SK-N-SH (cell line): ENCODE measurements at regions not wholly inside any gene's neighbourhood (a gene's known extent, or its start where the extent isn't known, plus 50 kb on each side); places are given as distances from the start of the nearest gene placed in this dataset.
A peak's percentile ranks its signal among the peaks of the same experiment; 100 is the strongest.

Experiments used
- CTCF ChIA-PET: fragments of 300-600, 350-600 bp; formaldehyde crosslinking; extraction: SDS; loops from one replicate; lab custom pipeline; 2021; lab: Yijun Ruan, JAX
- POLR2A ChIA-PET: fragments of 350-600 bp; sonication (Branson Sonifier 250); formaldehyde crosslinking; extraction: SDS; loops from one replicate; lab custom pipeline; 2020; ENCODE audit warnings: antibody characterized with exemption, inconsistent platforms; lab: Yijun Ruan, JAX
- DNase-seq: peaks from one replicate; pipeline ENCODE4 v3.0.0; 2012
- H2AFZ ChIP-seq: fragments of 200-600 bp; sonication (generic); 2 replicates; pipeline ENCODE4 v1.8.1; 2016; ENCODE audit warnings: antibody characterized with exemption, mild to moderate bottlenecking, low read depth
- H3F3A ChIP-seq: fragments of 200-600 bp; sonication (generic); replicated peaks from 2 replicates; pipeline ENCODE3; 2016; ENCODE audit warnings: antibody characterized with exemption, mild to moderate bottlenecking; ENCODE audit not compliant: insufficient read depth
- H3K27ac ChIP-seq, 2 experiments: fragments of 200-500 bp in 1 of 2; fragments of 200-600 bp in 1 of 2; sonication (Bioruptor generic) in 1 of 2; sonication (generic), shearing (Covaris generic) in 1 of 2; 2 replicates each; pipeline versions ENCODE4 v1.5.1 to v1.6.1; 2014 to 2016; ENCODE audit warnings: low read depth in 2 of 2, inconsistent platforms in 1 of 2, low read length in 1 of 2, mild to moderate bottlenecking in 1 of 2, mixed read lengths in 1 of 2
- H3K27me3 ChIP-seq: fragments of 200-600 bp; sonication (generic), shearing (Covaris generic); 2 replicates; pipeline ENCODE4 v1.6.1; 2016; ENCODE audit warnings: mixed run types; ENCODE audit not compliant: insufficient read depth
- H3K36me3 ChIP-seq, 2 experiments: fragments of 200-500 bp in 1 of 2; fragments of 200-600 bp in 1 of 2; sonication (Bioruptor generic) in 1 of 2; sonication (generic) in 1 of 2; replicated peaks in 1 of 2; 2 replicates each; pipeline versions ENCODE3 to v1.5.1; 2014 to 2016; ENCODE audit warnings: low read length in 1 of 2, mild to moderate bottlenecking in 1 of 2; ENCODE audit not compliant: insufficient read depth in 2 of 2, control insufficient read depth in 1 of 2
- H3K4me1 ChIP-seq, 2 experiments: fragments of 200-500 bp in 1 of 2; fragments of 200-600 bp in 1 of 2; sonication (Bioruptor generic) in 1 of 2; sonication (generic), shearing (Covaris generic) in 1 of 2; 2 replicates each; pipeline versions ENCODE4 v1.5.1 to v1.6.1; 2014 to 2016; ENCODE audit warnings: low read depth in 1 of 2, low read length in 1 of 2, mixed run types in 1 of 2; ENCODE audit not compliant: insufficient read depth in 2 of 2, control insufficient read depth in 1 of 2
- H3K4me2 ChIP-seq: fragments of 200-600 bp; sonication (generic), shearing (Covaris generic); 2 replicates; pipeline ENCODE4 v1.6.1; 2017; ENCODE audit warnings: mixed run types
- H3K4me3 ChIP-seq, 2 experiments: fragments of 200-500 bp in 1 of 2; fragments of 200-600 bp in 1 of 2; sonication (Bioruptor generic) in 1 of 2; sonication (generic), shearing (Covaris generic) in 1 of 2; 2 replicates each; pipeline versions ENCODE4 v1.5.1 to v1.8.1; 2014 to 2016; ENCODE audit warnings: low read depth in 2 of 2, inconsistent platforms in 1 of 2, low read length in 1 of 2, mild to moderate bottlenecking in 1 of 2, mixed read lengths in 1 of 2, moderate library complexity in 1 of 2
- H3K79me2 ChIP-seq: fragments of 200-600 bp; sonication (generic); 2 replicates; pipeline ENCODE4 v1.8.1; 2017; ENCODE audit warnings: mild to moderate bottlenecking; ENCODE audit not compliant: insufficient read depth
- H3K9ac ChIP-seq: fragments of 200-600 bp; sonication (generic); 2 replicates; pipeline ENCODE4 v1.6.1; 2017; ENCODE audit warnings: mixed run types
- H3K9me2 ChIP-seq: fragments of 200-600 bp; sonication (generic); 2 replicates; pipeline ENCODE4 v1.6.1; 2017; ENCODE audit warnings: mixed run types
- H3K9me3 ChIP-seq: fragments of 200-600 bp; sonication (generic); 2 replicates; pipeline ENCODE4 v1.6.1; 2017; ENCODE audit warnings: mixed run types, mild to moderate bottlenecking, moderate library complexity
- H4K20me1 ChIP-seq: fragments of 200-600 bp; sonication (generic); 2 replicates; pipeline ENCODE4 v1.6.1; 2017; ENCODE audit warnings: mild to moderate bottlenecking, mixed run types; ENCODE audit not compliant: insufficient read depth
- EP300 ChIP-seq, 2 experiments: IDR thresholded peaks; 2 replicates each; pipeline versions ENCODE4 v1.4.0 to v1.6.1; 2012; ENCODE audit warnings: borderline replicate concordance in 1 of 2, low read depth in 1 of 2, low read length in 1 of 2
- EZH2phosphoT487 ChIP-seq: fragments of 200-600 bp; sonication (generic); IDR thresholded peaks from 2 replicates; pipeline ENCODE4 v1.6.1; 2017; ENCODE audit warnings: low read depth, mixed run types, mild to moderate bottlenecking, antibody characterized with exemption, moderate library complexity, borderline replicate concordance
- GABPA ChIP-seq: IDR thresholded peaks from 2 replicates; pipeline ENCODE4 v1.4.0; 2012; ENCODE audit warnings: low read depth, mild to moderate bottlenecking
- GATA2 ChIP-seq: sonication (generic); formaldehyde crosslinking; IDR thresholded peaks from 2 replicates; pipeline ENCODE4 v1.5.0; 2020; ENCODE audit warnings: mild to moderate bottlenecking, missing genetic modification reagents
- IRF3 ChIP-seq: fragments of 150-350 bp; IDR thresholded peaks from 2 replicates; pipeline ENCODE4 v1.6.1; 2016; ENCODE audit warnings: mild to moderate bottlenecking, low read depth, low read length
- MXI1 ChIP-seq: IDR thresholded peaks from 2 replicates; pipeline ENCODE4 v1.6.1; 2012; ENCODE audit warnings: mild to moderate bottlenecking, low read depth, low read length, improper control_type of control experiment
- NFIC ChIP-seq: IDR thresholded peaks from 2 replicates; pipeline ENCODE4 v1.4.0; 2012; ENCODE audit warnings: borderline replicate concordance
- NRF1 ChIP-seq: IDR thresholded peaks from 2 replicates; pipeline ENCODE4 v1.6.1; 2012; ENCODE audit warnings: low read depth, mild to moderate bottlenecking, low read length
- POLR2AphosphoS5 ChIP-seq: IDR thresholded peaks from 2 replicates; pipeline ENCODE4 v1.6.1; 2012; ENCODE audit warnings: low read depth, low read length
- RXRA ChIP-seq: IDR thresholded peaks from 2 replicates; pipeline ENCODE4 v1.4.0; 2012; ENCODE audit warnings: low read depth, mild to moderate bottlenecking, borderline replicate concordance
- TAF1 ChIP-seq: IDR thresholded peaks from 2 replicates; pipeline ENCODE4 v1.6.1; 2012; ENCODE audit warnings: low read depth, mild to moderate bottlenecking, low read length, moderate library complexity, borderline replicate concordance
- TEAD4 ChIP-seq: IDR thresholded peaks from 2 replicates; pipeline ENCODE4 v1.4.0; 2012; ENCODE audit warnings: mild to moderate bottlenecking, borderline replicate concordance; ENCODE audit not compliant: insufficient read depth
- ZBTB33 ChIP-seq: IDR thresholded peaks from 2 replicates; pipeline ENCODE4 v1.4.0; 2012; ENCODE audit warnings: low read depth, borderline replicate concordance
- WGBS: methylation state at CpG from one replicate; pipeline ENCODE4 v1.1.6; 2017; ENCODE audit warnings: low lambda C conversion rate; 5-methylcytosine and 5-hydroxymethylcytosine counted together
- TF ChIP-seq, protein P1 (sequence below): fragments of 200-600 bp; sonication (generic); IDR thresholded peaks from 2 replicates; pipeline ENCODE4 v1.6.1; 2017; ENCODE audit warnings: antibody characterized with exemption, mild to moderate bottlenecking, moderate library complexity
- TF ChIP-seq, protein P2 (sequence below): IDR thresholded peaks from 2 replicates; pipeline ENCODE4 v1.6.1; 2012; ENCODE audit warnings: mild to moderate bottlenecking, low read depth, low read length, moderate library complexity
- TF ChIP-seq, protein P3 (sequence below): fragments of 150-350 bp; IDR thresholded peaks from 2 replicates; pipeline ENCODE4 v1.6.1; 2017; ENCODE audit warnings: antibody characterized with exemption, low read length, low read depth, borderline replicate concordance

- Histone ChIP-seq H3K4me1 (peaks cover 0 to 28% of the 10 kb centered on the region in 2 experiments; a peak in 1 of 4 replicates), H3F3A (no peaks in the 10 kb centered on the region), H4K20me1 (no peaks in the 10 kb centered on the region), H3K4me3 (no peak overlapping the region), H2AFZ (no peak overlapping the region), H3K4me2 (no peak overlapping the region), H3K27me3 (no peaks in the 10 kb centered on the region), H3K79me2 (no peaks in the 10 kb centered on the region), H3K9me2 (no peaks in the 10 kb centered on the region), H3K36me3 (no peaks in the 10 kb centered on the region), H3K9me3 (no peaks in the 10 kb centered on the region), H3K27ac (no peak overlapping the region), H3K9ac (no peak overlapping the region)
- ChIA-PET POLR2A (no interaction called here), CTCF (interaction anchor here (1.1 to 1.4 kb wide), 5 partner anchors 9 to 1154 kb away, joined by 3 to 5 read pairs (median 3); no protein-coding TSS in a partner anchor)
- TF ChIP-seq, protein P1, sequence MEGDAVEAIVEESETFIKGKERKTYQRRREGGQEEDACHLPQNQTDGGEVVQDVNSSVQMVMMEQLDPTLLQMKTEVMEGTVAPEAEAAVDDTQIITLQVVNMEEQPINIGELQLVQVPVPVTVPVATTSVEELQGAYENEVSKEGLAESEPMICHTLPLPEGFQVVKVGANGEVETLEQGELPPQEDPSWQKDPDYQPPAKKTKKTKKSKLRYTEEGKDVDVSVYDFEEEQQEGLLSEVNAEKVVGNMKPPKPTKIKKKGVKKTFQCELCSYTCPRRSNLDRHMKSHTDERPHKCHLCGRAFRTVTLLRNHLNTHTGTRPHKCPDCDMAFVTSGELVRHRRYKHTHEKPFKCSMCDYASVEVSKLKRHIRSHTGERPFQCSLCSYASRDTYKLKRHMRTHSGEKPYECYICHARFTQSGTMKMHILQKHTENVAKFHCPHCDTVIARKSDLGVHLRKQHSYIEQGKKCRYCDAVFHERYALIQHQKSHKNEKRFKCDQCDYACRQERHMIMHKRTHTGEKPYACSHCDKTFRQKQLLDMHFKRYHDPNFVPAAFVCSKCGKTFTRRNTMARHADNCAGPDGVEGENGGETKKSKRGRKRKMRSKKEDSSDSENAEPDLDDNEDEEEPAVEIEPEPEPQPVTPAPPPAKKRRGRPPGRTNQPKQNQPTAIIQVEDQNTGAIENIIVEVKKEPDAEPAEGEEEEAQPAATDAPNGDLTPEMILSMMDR, result no peak
- TF ChIP-seq GATA2 (CRISPR knock-in tag), result peak; percentile 54
- WGBS, result 82% methylated on average over 5 of the region's 6 CpGs
- DNase-seq, result no peak
Measured at GRCh38 chr2:8581601-8582041, 100.2 kb upstream of the ID2 start.

- Histone ChIP-seq H3K9ac (no peak overlapping the region), H2AFZ (no peak overlapping the region), H3K4me2 (no peak overlapping the region), H3K4me1 (peaks cover 0 to 24% of the 10 kb centered on the region in 2 experiments; a peak in 1 of 4 replicates), H3K4me3 (no peak overlapping the region), H3K27ac (no peak overlapping the region), H3K9me2 (no peaks in the 10 kb centered on the region), H4K20me1 (no peaks in the 10 kb centered on the region), H3K27me3 (no peaks in the 10 kb centered on the region), H3F3A (no peaks in the 10 kb centered on the region), H3K9me3 (no peaks in the 10 kb centered on the region), H3K36me3 (no peaks in the 10 kb centered on the region), H3K79me2 (no peaks in the 10 kb centered on the region)
- ChIA-PET CTCF (interaction anchor here (0.7 to 1.3 kb wide), 5 partner anchors 9 to 1155 kb away, joined by 3 to 5 read pairs (median 3); no protein-coding TSS in a partner anchor), POLR2A (no interaction called here)
- DNase-seq, result no peak
- WGBS, result 87% methylated on average over 4 of the region's 4 CpGs
- TF ChIP-seq POLR2AphosphoS5 (no peak), TAF1 (no peak), TEAD4 (no peak), EP300 (IDR thresholded peaks at IDR 0.05; ENCODE audit: borderline replicate concordance in 1 of 2, low read depth in 1 of 2, low read length in 1 of 2) (no peak), NFIC (no peak), ZBTB33 (no peak), IRF3 (no peak), RXRA (no peak), GABPA (no peak), NRF1 (no peak), MXI1 (no peak), EZH2phosphoT487 (no peak)
- TF ChIP-seq, protein P2, sequence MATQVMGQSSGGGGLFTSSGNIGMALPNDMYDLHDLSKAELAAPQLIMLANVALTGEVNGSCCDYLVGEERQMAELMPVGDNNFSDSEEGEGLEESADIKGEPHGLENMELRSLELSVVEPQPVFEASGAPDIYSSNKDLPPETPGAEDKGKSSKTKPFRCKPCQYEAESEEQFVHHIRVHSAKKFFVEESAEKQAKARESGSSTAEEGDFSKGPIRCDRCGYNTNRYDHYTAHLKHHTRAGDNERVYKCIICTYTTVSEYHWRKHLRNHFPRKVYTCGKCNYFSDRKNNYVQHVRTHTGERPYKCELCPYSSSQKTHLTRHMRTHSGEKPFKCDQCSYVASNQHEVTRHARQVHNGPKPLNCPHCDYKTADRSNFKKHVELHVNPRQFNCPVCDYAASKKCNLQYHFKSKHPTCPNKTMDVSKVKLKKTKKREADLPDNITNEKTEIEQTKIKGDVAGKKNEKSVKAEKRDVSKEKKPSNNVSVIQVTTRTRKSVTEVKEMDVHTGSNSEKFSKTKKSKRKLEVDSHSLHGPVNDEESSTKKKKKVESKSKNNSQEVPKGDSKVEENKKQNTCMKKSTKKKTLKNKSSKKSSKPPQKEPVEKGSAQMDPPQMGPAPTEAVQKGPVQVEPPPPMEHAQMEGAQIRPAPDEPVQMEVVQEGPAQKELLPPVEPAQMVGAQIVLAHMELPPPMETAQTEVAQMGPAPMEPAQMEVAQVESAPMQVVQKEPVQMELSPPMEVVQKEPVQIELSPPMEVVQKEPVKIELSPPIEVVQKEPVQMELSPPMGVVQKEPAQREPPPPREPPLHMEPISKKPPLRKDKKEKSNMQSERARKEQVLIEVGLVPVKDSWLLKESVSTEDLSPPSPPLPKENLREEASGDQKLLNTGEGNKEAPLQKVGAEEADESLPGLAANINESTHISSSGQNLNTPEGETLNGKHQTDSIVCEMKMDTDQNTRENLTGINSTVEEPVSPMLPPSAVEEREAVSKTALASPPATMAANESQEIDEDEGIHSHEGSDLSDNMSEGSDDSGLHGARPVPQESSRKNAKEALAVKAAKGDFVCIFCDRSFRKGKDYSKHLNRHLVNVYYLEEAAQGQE, result no peak
- TF ChIP-seq, protein P3, sequence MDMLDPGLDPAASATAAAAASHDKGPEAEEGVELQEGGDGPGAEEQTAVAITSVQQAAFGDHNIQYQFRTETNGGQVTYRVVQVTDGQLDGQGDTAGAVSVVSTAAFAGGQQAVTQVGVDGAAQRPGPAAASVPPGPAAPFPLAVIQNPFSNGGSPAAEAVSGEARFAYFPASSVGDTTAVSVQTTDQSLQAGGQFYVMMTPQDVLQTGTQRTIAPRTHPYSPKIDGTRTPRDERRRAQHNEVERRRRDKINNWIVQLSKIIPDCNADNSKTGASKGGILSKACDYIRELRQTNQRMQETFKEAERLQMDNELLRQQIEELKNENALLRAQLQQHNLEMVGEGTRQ, result no peak
Measured at GRCh38 chr2:8582191-8582590, 99.7 kb upstream of the ID2 start.
